ENCODE measurements at regions not wholly inside any gene's neighbourhood (a gene's known extent, or its start where the extent isn't known, plus 50 kb on each side); places are given as distances from the start of the nearest gene placed in this dataset.

DNA sequence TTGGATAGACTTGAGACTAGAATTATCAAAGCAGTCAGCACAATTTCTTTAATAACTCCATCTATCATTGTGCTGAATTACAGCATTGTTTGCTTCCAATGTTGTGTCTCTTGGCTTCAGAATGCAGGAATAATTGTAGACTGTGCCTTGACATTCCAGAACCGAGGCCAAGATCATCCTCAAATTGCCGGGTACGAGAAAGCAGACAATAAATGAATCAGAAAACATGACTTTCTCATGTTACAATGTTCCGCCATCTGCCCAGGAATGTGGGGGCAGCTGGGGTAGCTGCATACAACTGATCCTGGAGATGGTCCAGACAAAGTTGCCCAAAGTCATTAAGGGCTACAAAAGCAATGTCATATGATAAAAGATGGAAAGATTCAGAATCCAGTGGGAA, 206.2 kb upstream of the SGCD start:
- TF ChIP-seq, protein P1, sequence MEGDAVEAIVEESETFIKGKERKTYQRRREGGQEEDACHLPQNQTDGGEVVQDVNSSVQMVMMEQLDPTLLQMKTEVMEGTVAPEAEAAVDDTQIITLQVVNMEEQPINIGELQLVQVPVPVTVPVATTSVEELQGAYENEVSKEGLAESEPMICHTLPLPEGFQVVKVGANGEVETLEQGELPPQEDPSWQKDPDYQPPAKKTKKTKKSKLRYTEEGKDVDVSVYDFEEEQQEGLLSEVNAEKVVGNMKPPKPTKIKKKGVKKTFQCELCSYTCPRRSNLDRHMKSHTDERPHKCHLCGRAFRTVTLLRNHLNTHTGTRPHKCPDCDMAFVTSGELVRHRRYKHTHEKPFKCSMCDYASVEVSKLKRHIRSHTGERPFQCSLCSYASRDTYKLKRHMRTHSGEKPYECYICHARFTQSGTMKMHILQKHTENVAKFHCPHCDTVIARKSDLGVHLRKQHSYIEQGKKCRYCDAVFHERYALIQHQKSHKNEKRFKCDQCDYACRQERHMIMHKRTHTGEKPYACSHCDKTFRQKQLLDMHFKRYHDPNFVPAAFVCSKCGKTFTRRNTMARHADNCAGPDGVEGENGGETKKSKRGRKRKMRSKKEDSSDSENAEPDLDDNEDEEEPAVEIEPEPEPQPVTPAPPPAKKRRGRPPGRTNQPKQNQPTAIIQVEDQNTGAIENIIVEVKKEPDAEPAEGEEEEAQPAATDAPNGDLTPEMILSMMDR (IDR thresholded peaks at IDR 0.05; ENCODE audit: insufficient read depth, low read length, severe bottlenecking): no peak
- FAIRE-seq (no peak), DNase-seq (ENCODE audit: low read depth) (no peak)
- H3K4me3 ChIP-seq (ENCODE audit: low read depth, low read length): no peak overlapping the region
- no peaks in the 10 kb centered on the region for H3K27me3 ChIP-seq (ENCODE audit: control insufficient read depth, insufficient read depth, low read length)
- no peaks in the 10 kb centered on the region for H3K36me3 ChIP-seq (ENCODE audit: control insufficient read depth, insufficient read depth, low read length)

DNA sequence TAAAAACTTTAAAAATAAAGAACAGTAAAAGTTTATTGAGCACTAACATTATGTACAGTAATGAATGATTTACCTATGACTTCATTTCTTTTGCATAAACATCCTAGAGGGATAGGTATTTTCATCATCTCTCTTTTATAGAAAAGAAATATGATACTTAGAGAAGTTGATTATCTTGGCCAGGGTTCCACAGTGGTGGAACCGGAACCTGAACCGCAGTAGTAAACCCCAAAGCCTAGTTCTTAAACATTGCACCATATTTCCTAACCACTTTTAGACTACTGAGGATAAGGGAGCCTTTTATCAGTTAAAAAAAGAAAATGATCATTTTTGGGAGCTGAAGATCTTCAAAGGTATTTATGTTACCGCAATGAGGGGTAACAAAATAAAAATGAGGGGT, 205.7 kb upstream of the SGCD start:
- DNase-seq (ENCODE audit: low read depth) (no peak), FAIRE-seq (no peak)
- TF ChIP-seq, protein P1 (IDR thresholded peaks at IDR 0.05; ENCODE audit: insufficient read depth, low read length, severe bottlenecking): no peak
- Histone ChIP-seq H3K4me3 (ENCODE audit: low read depth, low read length) (no peak overlapping the region), H3K27me3 (ENCODE audit: control insufficient read depth, insufficient read depth, low read length) (no peaks in the 10 kb centered on the region), H3K36me3 (ENCODE audit: control insufficient read depth, insufficient read depth, low read length) (no peaks in the 10 kb centered on the region)

DNA sequence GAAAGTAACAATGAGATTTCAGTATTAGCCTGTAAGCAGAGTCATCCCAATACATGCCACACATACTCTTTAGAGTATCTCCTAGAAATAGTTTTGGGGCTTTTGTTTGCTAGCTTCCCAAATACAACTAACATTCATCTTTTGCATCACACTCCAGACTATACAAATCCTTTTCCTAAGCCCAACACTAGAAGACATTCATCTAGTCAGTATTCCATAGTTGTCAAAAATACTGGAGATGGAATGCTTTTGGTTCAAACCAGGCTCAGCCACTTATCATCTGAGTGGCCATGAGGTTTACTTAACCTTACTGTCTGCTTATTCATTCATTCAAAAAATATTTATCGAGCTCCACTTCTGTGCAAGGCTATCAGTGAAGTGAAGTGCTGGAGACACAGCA, 205.1 kb upstream of the SGCD start:
- Histone ChIP-seq H3K27me3 (ENCODE audit: control insufficient read depth, insufficient read depth, low read length) (no peaks in the 10 kb centered on the region), H3K4me3 (ENCODE audit: low read depth, low read length) (no peak overlapping the region), H3K36me3 (ENCODE audit: control insufficient read depth, insufficient read depth, low read length) (no peaks in the 10 kb centered on the region)
- TF ChIP-seq, protein P1 (IDR thresholded peaks at IDR 0.05; ENCODE audit: insufficient read depth, low read length, severe bottlenecking): no peak
- no peak for DNase-seq (ENCODE audit: low read depth)
- FAIRE-seq: no peak

DNA sequence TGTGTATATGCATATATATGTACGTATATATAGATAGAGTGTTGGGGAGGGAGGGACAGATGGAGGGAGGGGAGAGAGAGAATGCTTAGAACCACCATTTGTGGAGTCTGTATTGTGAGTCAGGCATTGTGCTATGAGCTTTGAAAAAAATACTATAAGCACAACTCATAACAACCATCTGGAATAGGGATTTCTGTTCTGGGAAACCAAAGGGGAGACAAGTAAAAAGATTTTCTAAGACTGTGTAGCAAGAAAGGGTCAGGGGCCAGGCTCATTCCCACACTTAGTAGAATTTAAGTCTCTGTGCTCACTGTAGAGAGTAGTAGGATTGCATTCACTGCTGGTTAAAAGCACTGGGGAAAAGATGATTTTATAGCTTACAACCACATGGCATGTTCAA, 202.3 kb upstream of the SGCD start:
- no peaks in the 10 kb centered on the region for H3K36me3 ChIP-seq (ENCODE audit: control insufficient read depth, insufficient read depth, low read length)
- H3K27me3 ChIP-seq (ENCODE audit: control insufficient read depth, insufficient read depth, low read length): no peaks in the 10 kb centered on the region
- TF ChIP-seq, protein P1 (IDR thresholded peaks at IDR 0.05; ENCODE audit: insufficient read depth, low read length, severe bottlenecking): no peak
- H3K4me3 ChIP-seq (ENCODE audit: low read depth, low read length): no peak overlapping the region
- FAIRE-seq (no peak), DNase-seq (ENCODE audit: low read depth) (no peak)

DNA sequence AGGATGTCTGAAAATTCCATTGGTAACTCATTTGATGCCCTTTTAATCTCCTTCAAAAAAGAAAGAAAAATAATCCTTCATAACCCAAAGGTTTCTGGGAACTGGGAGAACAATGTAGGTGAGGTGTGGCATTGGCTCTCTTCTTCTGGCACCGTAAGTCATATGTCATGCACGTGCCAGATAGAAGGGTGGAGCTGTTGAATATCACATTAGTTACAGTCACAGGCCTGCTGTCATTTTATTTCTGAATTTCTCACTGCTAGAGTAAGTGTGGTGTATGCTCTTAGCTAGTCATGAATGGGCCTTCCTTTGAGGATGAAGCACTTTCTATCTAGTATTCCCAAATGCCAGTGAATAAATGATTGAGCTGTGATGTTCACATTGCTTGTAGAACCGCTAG, 201.8 kb upstream of the SGCD start:
- DNase-seq (ENCODE audit: low read depth): no peak
- Histone ChIP-seq H3K36me3 (ENCODE audit: control insufficient read depth, insufficient read depth, low read length) (no peaks in the 10 kb centered on the region), H3K27me3 (ENCODE audit: control insufficient read depth, insufficient read depth, low read length) (no peaks in the 10 kb centered on the region), H3K4me3 (ENCODE audit: low read depth, low read length) (no peak overlapping the region)
- FAIRE-seq: no peak
- TF ChIP-seq, protein P1 (IDR thresholded peaks at IDR 0.05; ENCODE audit: insufficient read depth, low read length, severe bottlenecking): no peak

DNA sequence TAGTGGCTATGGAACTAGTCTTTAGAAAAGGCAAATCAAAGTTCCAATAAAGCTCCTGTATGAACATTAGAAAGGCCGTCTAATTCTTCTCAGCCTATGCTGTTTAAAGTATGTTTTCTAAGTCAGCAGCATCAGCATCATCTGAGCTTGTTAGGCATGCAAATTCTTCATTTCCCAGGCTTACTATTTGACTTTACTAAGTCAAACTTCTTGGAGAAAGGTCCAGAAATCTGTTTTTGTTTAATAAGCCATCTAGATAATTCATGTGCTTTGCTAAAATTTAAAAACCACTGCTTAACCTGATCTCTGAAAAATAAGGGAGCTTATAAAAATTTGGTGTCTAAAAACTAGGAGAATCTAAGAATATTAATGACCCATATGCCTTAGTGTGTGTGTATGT, 200.2 kb upstream of the SGCD start:
- H3K27me3 ChIP-seq (ENCODE audit: control insufficient read depth, insufficient read depth, low read length): no peaks in the 10 kb centered on the region
- no peak for FAIRE-seq
- H3K36me3 ChIP-seq (ENCODE audit: control insufficient read depth, insufficient read depth, low read length): no peaks in the 10 kb centered on the region
- DNase-seq (ENCODE audit: low read depth): no peak
- H3K4me3 ChIP-seq (ENCODE audit: low read depth, low read length): no peak overlapping the region
- TF ChIP-seq, protein P1 (IDR thresholded peaks at IDR 0.05; ENCODE audit: insufficient read depth, low read length, severe bottlenecking): no peak

Data from bronchial epithelial cell (primary cell).